ENCODE measurements at regions not wholly inside any gene's neighbourhood (a gene's known extent, or its start where the extent isn't known, plus 50 kb on each side); places are given as distances from the start of the nearest gene placed in this dataset.

- H3K27ac ChIP-seq (ENCODE audit: low read depth in 1 of 2, low read length in 2 of 2) = no peak overlapping the region
- no peaks in the 10 kb centered on the region for H3K36me3 ChIP-seq (ENCODE audit: control insufficient read depth in 4 of 4, insufficient read depth in 3 of 4, low read depth in 1 of 4, low read length in 3 of 4)
- no peak overlapping the region for H3K4me3 ChIP-seq (ENCODE audit: low read depth in 1 of 3, low read length in 3 of 3)
- H3K9me3 ChIP-seq (ENCODE audit: control insufficient read depth in 4 of 4, low read length in 3 of 4) = peaks cover 0 to 2% (median 0%) of the 10 kb centered on the region in 4 donors
- no peaks in the 10 kb centered on the region for H3K4me1 ChIP-seq (ENCODE audit: control insufficient read depth in 4 of 4, insufficient read depth in 4 of 4, low read length in 3 of 4)
- no peak for TF ChIP-seq FOXA2 (IDR thresholded peaks at IDR 0.05)
- TF ChIP-seq HNF4A (conservative IDR thresholded peaks at IDR 0.05) = no peak
- TF ChIP-seq, protein P1, sequence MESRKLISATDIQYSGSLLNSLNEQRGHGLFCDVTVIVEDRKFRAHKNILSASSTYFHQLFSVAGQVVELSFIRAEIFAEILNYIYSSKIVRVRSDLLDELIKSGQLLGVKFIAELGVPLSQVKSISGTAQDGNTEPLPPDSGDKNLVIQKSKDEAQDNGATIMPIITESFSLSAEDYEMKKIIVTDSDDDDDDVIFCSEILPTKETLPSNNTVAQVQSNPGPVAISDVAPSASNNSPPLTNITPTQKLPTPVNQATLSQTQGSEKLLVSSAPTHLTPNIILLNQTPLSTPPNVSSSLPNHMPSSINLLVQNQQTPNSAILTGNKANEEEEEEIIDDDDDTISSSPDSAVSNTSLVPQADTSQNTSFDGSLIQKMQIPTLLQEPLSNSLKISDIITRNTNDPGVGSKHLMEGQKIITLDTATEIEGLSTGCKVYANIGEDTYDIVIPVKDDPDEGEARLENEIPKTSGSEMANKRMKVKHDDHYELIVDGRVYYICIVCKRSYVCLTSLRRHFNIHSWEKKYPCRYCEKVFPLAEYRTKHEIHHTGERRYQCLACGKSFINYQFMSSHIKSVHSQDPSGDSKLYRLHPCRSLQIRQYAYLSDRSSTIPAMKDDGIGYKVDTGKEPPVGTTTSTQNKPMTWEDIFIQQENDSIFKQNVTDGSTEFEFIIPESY (IDR thresholded peaks at IDR 0.05) = no peak
- TF ChIP-seq JUND (IDR thresholded peaks at IDR 0.05) = no peak
- TF ChIP-seq YY1 (IDR thresholded peaks at IDR 0.05) = no peak
- TF ChIP-seq REST (IDR thresholded peaks at IDR 0.05) = no peak
- TF ChIP-seq EGR1 (IDR thresholded peaks at IDR 0.05; ENCODE audit: low read depth in 2 of 2) = no peak
- no peak for TF ChIP-seq ATF3 (IDR thresholded peaks at IDR 0.05)
- no peak for TF ChIP-seq RXRA (IDR thresholded peaks at IDR 0.05)
- TF ChIP-seq TAF1 (conservative IDR thresholded peaks at IDR 0.05) = no peak
- no peak for TF ChIP-seq RAD21 (IDR thresholded peaks at IDR 0.05)
- no peak for TF ChIP-seq GABPA (IDR thresholded peaks at IDR 0.05 in 1 of 2, conservative IDR thresholded peaks at IDR 0.05 in 1 of 2)
- no peak for TF ChIP-seq SP1 (IDR thresholded peaks at IDR 0.05)
- DNase-seq (ENCODE audit: low spot score) = no peak
- no peak overlapping the region for H3K9ac ChIP-seq (ENCODE audit: low read depth in 1 of 2, low read length in 2 of 2)
- 83% methylated on average over 12 of the region's 12 CpGs for WGBS
- H3K27me3 ChIP-seq (ENCODE audit: control insufficient read depth in 4 of 4, insufficient read depth in 4 of 4, low read length in 3 of 4) = no peaks in the 10 kb centered on the region
Measured at GRCh38 chr2:34545486-34546136, 946.5 kb upstream of the FAM98A start.

- Histone ChIP-seq H3K9ac (ENCODE audit: low read depth in 1 of 2, low read length in 2 of 2) (no peak overlapping the region), H3K27me3 (ENCODE audit: control insufficient read depth in 4 of 4, insufficient read depth in 4 of 4, low read length in 3 of 4) (no peaks in the 10 kb centered on the region), H3K9me3 (ENCODE audit: control insufficient read depth in 4 of 4, low read length in 3 of 4) (peaks cover 0 to 1% (median 0%) of the 10 kb centered on the region in 4 donors), H3K4me1 (ENCODE audit: control insufficient read depth in 4 of 4, insufficient read depth in 4 of 4, low read length in 3 of 4) (no peaks in the 10 kb centered on the region), H3K36me3 (ENCODE audit: control insufficient read depth in 4 of 4, insufficient read depth in 3 of 4, low read depth in 1 of 4, low read length in 3 of 4) (no peaks in the 10 kb centered on the region), H3K27ac (ENCODE audit: low read depth in 1 of 2, low read length in 2 of 2) (no peak overlapping the region), H3K4me3 (ENCODE audit: low read depth in 1 of 3, low read length in 3 of 3) (no peak overlapping the region)
- 53% methylated on average over 3 of the region's 3 CpGs for WGBS
- TF ChIP-seq FOXA2 (IDR thresholded peaks at IDR 0.05) (no peak), TAF1 (conservative IDR thresholded peaks at IDR 0.05) (no peak), JUND (IDR thresholded peaks at IDR 0.05) (no peak), HNF4A (conservative IDR thresholded peaks at IDR 0.05) (no peak), SP1 (IDR thresholded peaks at IDR 0.05) (no peak), REST (IDR thresholded peaks at IDR 0.05) (no peak), GABPA (IDR thresholded peaks at IDR 0.05 in 1 of 2, conservative IDR thresholded peaks at IDR 0.05 in 1 of 2) (no peak), ATF3 (IDR thresholded peaks at IDR 0.05) (no peak), YY1 (IDR thresholded peaks at IDR 0.05) (no peak), RAD21 (IDR thresholded peaks at IDR 0.05) (no peak), NR2F2 (IDR thresholded peaks at IDR 0.05) (no peak), EGR1 (IDR thresholded peaks at IDR 0.05; ENCODE audit: low read depth in 2 of 2) (no peak)
- TF ChIP-seq, protein P1 (IDR thresholded peaks at IDR 0.05) = no peak
- no peak for DNase-seq (ENCODE audit: low spot score)
Measured at GRCh38 chr2:34534761-34535160, 935.7 kb upstream of the FAM98A start.
